ENCODE measurements at regions not wholly inside any gene's neighbourhood (a gene's known extent, or its start where the extent isn't known, plus 50 kb on each side); places are given as distances from the start of the nearest gene placed in this dataset.

DNA sequence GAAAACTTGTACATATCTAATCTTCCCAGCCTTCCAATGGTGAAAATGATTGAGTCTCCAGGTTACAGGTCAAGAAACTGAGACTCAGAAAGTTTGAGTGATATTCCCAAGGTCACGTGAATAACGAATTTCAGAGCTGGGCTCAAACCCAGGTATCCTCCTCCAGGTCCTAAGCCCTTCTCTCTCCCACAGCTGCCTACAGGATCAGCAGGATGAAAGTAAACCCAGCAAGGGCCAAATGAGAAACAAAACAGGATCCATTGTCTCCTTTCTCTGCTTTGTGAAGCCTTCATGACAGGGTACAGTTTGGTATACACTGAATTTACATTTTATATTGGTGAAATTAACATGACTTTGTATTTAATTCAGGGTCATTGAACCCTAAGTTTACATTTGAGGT, 208.1 kb downstream of the RBM26 start:
- intact Hi-C loops (cut with micrococcal nuclease): no loop called here

DNA sequence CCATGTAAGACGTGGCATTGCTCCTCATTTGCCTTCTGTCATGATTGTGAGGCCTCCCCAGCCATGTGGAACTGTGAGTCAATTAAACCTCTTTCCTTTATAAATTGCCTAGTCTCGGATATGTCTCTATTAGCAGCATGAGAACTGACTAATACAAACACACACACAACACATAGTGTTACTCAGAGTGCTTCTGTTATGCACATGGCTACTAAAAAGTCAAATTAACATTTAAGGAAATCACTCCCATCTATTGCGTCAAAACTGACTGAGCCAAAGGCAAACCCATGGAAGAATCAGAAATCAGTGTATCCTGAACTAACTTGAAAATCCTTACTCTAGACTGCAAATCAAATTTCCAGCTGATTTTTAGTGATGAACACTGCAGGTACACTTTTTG, 209.2 kb downstream of the RBM26 start:
- no peaks in the 10 kb centered on the region for H3K9me3 ChIP-seq (replicated peaks)
- no peak overlapping the region for H3K27ac ChIP-seq (replicated peaks)
- no peaks in the 10 kb centered on the region for H3K36me3 ChIP-seq
- TF ChIP-seq, protein P1, sequence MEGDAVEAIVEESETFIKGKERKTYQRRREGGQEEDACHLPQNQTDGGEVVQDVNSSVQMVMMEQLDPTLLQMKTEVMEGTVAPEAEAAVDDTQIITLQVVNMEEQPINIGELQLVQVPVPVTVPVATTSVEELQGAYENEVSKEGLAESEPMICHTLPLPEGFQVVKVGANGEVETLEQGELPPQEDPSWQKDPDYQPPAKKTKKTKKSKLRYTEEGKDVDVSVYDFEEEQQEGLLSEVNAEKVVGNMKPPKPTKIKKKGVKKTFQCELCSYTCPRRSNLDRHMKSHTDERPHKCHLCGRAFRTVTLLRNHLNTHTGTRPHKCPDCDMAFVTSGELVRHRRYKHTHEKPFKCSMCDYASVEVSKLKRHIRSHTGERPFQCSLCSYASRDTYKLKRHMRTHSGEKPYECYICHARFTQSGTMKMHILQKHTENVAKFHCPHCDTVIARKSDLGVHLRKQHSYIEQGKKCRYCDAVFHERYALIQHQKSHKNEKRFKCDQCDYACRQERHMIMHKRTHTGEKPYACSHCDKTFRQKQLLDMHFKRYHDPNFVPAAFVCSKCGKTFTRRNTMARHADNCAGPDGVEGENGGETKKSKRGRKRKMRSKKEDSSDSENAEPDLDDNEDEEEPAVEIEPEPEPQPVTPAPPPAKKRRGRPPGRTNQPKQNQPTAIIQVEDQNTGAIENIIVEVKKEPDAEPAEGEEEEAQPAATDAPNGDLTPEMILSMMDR (IDR thresholded peaks at IDR 0.05; ENCODE audit: borderline replicate concordance): no peak
- intact Hi-C loops (cut with micrococcal nuclease): no loop called here
- H3K4me1 ChIP-seq: no peaks in the 10 kb centered on the region
- DNase-seq: no peak
- no peaks in the 10 kb centered on the region for H3K27me3 ChIP-seq (ENCODE audit: low read depth)
- no peak overlapping the region for H3K4me3 ChIP-seq

More for the DNA sequence above, 208.1 kb downstream of the RBM26 start:
- Histone ChIP-seq H3K27me3 (ENCODE audit: low read depth) (no peaks in the 10 kb centered on the region), H3K4me3 (no peak overlapping the region), H3K9me3 (replicated peaks) (no peaks in the 10 kb centered on the region), H3K4me1 (no peaks in the 10 kb centered on the region), H3K27ac (replicated peaks) (no peak overlapping the region), H3K36me3 (no peaks in the 10 kb centered on the region)
- no peak for DNase-seq
- TF ChIP-seq, protein P1 (IDR thresholded peaks at IDR 0.05; ENCODE audit: borderline replicate concordance): no peak

DNA sequence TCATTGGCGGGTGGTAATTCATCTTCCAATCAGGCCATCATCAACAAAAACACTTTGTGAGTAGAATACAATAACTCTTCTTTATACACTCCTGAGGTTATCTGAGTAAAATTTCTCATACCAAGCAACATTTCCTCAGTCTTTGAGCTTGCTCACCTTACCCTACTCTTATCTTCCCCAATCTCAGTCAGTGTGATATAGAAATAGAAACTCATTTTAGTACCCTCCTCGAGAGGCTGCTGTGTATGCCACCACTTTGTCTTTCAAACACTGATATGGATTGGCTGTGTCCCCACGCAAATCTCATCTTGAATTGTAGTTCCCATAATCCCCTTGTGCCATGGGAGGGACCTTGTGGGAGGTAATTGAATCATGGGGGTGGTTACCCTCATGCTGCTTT, 209.7 kb downstream of the RBM26 start:
- intact Hi-C loops (cut with micrococcal nuclease): no loop called here
- no peaks in the 10 kb centered on the region for H3K9me3 ChIP-seq (replicated peaks)
- no peaks in the 10 kb centered on the region for H3K27me3 ChIP-seq (ENCODE audit: low read depth)
- DNase-seq: no peak
- no peak overlapping the region for H3K27ac ChIP-seq (replicated peaks)
- TF ChIP-seq, protein P1 (IDR thresholded peaks at IDR 0.05; ENCODE audit: borderline replicate concordance): no peak
- H3K4me1 ChIP-seq: no peaks in the 10 kb centered on the region
- H3K4me3 ChIP-seq: no peak overlapping the region
- no peaks in the 10 kb centered on the region for H3K36me3 ChIP-seq

DNA sequence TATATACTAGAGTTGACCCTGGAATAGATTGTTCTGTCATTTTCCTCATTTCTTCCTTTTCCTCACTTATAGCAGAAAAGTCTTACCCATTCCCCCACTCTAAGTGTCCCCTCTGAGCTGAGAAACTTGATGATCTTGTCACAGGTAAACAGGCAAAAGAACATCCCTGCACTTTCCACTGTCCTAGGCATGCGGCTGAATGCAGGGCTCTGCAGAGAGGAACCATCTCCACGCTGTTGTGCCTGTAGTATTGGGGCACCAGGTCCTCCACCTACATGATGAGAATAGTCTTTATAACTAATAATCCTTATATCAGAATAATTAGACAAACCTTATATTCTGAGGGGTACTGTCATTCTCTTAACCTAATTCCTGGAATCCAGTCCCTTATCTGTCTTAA, 211.3 kb downstream of the RBM26 start:
- DNase-seq: no peak
- H3K4me3 ChIP-seq: no peak overlapping the region
- TF ChIP-seq, protein P1 (IDR thresholded peaks at IDR 0.05; ENCODE audit: borderline replicate concordance): no peak
- no peaks in the 10 kb centered on the region for H3K27me3 ChIP-seq (ENCODE audit: low read depth)
- no peaks in the 10 kb centered on the region for H3K4me1 ChIP-seq
- H3K36me3 ChIP-seq: no peaks in the 10 kb centered on the region
- H3K27ac ChIP-seq (replicated peaks): no peak overlapping the region
- no peaks in the 10 kb centered on the region for H3K9me3 ChIP-seq (replicated peaks)
- intact Hi-C loops (cut with micrococcal nuclease): no loop called here

DNA sequence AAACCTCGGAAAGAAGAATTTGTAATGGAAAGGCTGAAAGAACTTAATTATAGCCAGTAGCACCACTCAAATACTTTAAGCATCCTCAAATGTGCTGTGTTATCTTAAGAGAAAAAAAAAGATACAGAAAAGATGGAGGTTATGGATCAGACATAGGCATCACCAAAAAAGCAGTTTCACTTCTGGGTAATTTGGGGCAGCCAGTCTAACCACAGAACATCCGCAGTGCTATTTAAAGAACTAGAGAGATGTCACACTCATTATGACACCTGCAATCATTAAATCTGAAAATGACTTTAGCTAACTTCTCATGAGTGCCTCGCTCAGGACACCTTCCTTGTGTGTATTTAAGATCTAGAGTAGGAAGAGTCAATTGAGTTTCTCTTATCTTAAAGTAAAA, 211.8 kb downstream of the RBM26 start:
- TF ChIP-seq, protein P1 (IDR thresholded peaks at IDR 0.05; ENCODE audit: borderline replicate concordance): no peak
- no peaks in the 10 kb centered on the region for H3K36me3 ChIP-seq
- H3K27me3 ChIP-seq (ENCODE audit: low read depth): no peaks in the 10 kb centered on the region
- H3K27ac ChIP-seq (replicated peaks): no peak overlapping the region
- H3K4me1 ChIP-seq: no peaks in the 10 kb centered on the region
- intact Hi-C loops (cut with micrococcal nuclease): no loop called here
- H3K4me3 ChIP-seq: no peak overlapping the region
- DNase-seq: no peak
- H3K9me3 ChIP-seq (replicated peaks): no peaks in the 10 kb centered on the region

DNA sequence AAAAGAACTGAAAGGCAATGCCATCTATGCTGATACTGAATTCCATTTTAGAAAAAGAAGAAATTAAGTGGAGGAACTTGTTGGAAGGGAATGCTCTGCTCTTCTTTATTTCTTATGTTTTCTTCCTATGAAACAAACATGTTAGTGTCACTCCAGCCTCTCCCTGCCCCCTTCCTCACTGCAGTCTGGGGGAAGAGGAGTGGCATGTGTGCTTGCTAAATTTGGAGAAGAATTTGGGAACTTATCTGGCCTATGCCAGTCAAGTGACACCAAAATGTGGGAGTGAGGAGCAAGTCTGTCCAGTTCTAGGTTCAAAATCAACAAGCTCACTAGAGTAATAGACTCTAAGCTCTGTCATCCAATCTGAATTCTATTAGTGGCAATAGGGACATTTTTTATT, 214.6 kb downstream of the RBM26 start:
- H3K27me3 ChIP-seq (ENCODE audit: low read depth): no peaks in the 10 kb centered on the region
- H3K36me3 ChIP-seq: no peaks in the 10 kb centered on the region
- intact Hi-C loops (cut with micrococcal nuclease): no loop called here
- H3K4me3 ChIP-seq: no peak overlapping the region
- H3K9me3 ChIP-seq (replicated peaks): no peaks in the 10 kb centered on the region
- H3K27ac ChIP-seq (replicated peaks): no peak overlapping the region
- DNase-seq: no peak
- H3K4me1 ChIP-seq: no peaks in the 10 kb centered on the region
- TF ChIP-seq, protein P1 (IDR thresholded peaks at IDR 0.05; ENCODE audit: borderline replicate concordance): no peak

Data from left ventricle myocardium inferior (tissue), 1 donor.